Cerebellar cortex (tissue), 1 donor: ENCODE measurements at regions not wholly inside any gene's neighbourhood (a gene's known extent, or its start where the extent isn't known, plus 50 kb on each side); places are given as distances from the start of the nearest gene placed in this dataset.
"Not testable (repeated sequence)": the region's sequence is repeated elsewhere in the genome, so short reads cannot be mapped to it uniquely, and the experiment has no call there.

Source experiments
- DNase-seq: peaks from one replicate; pipeline ENCODE4 v3.0.0-alpha.2; 2015; ENCODE audit warnings: low spot score

DNA sequence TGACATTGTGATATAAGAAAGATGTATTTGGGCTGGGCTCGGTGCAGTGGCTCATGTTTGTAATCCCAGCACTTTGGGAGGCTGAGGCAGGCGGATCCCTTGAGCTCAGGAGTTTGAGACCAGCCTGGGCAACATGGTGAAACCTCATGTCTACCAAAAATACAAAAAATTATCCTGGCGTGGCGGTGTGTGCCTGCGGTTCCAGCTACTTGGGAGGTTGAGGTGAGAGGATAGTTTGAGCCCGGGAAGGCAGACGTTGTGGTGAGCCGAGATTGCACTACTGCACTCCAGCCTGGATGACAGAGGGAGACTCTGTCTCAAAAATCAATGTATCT, 201.9 kb downstream of the SEC14L1 start:
- not testable (repeated sequence) for DNase-seq

DNA sequence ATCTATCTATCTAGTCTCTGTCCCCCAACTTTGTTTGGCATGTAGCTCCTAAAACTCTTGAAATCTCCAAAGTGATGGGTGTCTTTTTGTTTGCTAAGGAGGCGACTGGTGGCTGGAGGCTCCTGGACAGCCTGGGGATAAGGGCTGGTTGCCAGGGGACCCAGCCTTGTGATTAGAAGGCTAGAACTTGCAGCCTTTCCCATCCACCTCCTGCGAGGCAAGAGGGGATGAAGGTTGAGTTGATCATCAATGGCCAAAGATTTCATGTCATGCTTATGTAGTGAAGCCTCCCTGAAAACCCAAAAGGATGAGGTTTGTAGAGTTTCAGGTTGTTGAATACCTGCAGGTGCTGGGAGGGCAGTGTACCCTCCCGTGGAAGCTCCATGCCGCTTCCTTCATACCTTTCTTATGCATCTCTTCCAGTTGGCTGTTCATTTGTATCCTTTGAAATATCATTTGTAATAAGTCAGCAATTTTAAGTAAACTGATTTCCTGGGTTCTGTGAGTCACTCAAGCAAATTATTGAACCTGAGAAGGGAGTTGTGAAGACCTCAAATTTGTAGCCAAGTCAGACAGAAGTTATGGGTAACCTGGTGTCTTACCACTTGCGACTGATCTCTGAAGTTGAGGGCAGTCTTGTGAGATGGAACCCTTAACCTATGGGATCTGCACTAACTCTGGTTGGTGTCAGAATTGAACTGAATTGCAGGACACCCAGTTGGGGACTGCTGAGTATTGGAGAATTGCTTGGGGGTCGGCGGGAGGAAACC, 202.4 kb downstream of the SEC14L1 start:
- no peak for DNase-seq

GRCh38 chr17:77344038-77344437, 203.3 kb downstream of the SEC14L1 start:
- DNase-seq = no peak

- DNase-seq = no peak
Measured at GRCh38 chr17:77345260-77345910, 204.6 kb downstream of the SEC14L1 start.

GRCh38 chr17:77346765-77347164, 206.0 kb downstream of the SEC14L1 start:
- no peak for DNase-seq

- DNase-seq = no peak
Measured at GRCh38 chr17:77347544-77347943, 206.8 kb downstream of the SEC14L1 start.

- no peak for DNase-seq
Measured at GRCh38 chr17:77349976-77350830, 209.4 kb downstream of the SEC14L1 start.

GRCh38 chr17:77352441-77352840, 211.7 kb downstream of the SEC14L1 start:
- DNase-seq = no peak

- DNase-seq = no peak
Measured at GRCh38 chr17:77352996-77353395, 212.2 kb downstream of the SEC14L1 start.

- DNase-seq = no peak
Measured at GRCh38 chr17:77353684-77354419, 213.1 kb downstream of the SEC14L1 start.

DNA sequence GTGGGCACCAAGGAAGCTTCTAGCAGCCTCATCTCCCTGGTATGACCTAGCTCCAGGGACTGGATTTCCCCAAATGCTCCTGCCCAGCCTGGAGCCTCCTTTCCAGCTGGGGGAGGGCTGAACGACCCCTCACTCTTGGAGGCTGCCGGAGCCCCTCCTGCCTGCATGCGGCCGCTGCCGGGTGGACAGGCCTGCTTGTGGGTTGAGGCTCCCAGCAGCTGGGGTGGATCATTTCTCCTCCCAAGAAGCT, 213.6 kb downstream of the SEC14L1 start:
- no peak for DNase-seq

DNA sequence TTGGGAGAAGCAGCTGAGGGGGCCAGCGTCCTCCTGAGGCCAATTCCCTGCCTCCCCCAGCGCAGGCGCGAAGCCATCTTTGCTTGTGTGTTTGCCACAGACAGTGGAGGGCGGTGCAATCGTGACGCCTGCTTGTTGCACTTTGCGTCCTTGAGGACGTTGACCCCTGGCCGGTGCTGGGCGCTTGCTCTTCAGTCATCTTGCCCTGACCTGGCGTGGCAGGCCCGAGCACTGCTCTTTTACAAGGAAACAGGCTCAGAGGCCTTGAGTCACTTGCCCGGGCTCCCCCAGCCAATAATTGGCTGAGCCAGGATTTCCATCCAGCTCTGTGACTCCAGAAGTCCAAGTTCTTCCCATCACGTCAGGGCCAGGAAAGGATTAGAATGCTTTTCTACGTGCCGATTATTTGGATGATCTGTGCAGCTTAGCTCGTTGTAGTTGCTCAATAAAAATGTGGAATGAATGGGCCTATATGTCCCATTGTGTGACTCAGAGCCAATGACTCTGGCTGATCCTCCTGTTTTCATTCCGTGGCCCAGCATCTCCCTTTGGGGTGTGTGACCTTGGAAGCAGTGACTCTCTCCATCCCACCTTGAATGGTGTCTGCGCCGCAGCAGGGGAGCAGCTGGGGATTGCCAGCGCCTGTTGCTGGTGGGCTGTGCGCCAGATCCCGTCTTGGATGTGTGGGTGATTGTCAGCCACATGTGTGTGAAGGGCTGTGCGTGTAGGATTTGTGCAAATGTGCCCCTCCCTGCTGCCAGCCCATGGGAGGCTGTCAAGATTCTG, 214.1 kb downstream of the SEC14L1 start:
- DNase-seq = no peak

- peak; percentile 45 for DNase-seq
Measured at GRCh38 chr17:77356109-77356689, 215.4 kb downstream of the SEC14L1 start.

DNA sequence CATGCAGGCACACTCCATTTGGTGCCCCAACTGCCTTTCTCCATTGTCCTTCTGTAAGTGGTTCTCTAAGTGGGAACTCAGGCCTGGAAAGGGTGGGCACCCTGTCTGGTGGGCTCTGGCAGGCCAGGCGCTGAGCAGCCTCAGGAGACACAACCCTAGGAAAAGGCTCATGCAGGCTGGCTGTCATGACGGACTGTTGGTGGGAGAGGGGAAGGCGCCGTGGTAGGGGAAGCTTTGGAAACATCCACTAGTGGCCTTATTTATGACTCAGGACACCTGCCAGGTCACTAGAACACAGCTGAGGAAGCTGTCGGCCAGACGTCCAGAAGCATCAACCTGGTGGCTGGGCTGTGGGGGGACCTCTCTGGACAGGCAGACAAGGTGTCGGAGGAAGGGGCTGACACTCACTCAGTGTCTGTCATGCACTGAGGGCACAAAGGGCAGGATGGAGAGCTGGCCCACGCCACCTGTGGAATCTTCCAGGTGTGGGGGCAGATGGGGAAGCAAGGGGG, 216.0 kb downstream of the SEC14L1 start:
- DNase-seq = no peak

DNA sequence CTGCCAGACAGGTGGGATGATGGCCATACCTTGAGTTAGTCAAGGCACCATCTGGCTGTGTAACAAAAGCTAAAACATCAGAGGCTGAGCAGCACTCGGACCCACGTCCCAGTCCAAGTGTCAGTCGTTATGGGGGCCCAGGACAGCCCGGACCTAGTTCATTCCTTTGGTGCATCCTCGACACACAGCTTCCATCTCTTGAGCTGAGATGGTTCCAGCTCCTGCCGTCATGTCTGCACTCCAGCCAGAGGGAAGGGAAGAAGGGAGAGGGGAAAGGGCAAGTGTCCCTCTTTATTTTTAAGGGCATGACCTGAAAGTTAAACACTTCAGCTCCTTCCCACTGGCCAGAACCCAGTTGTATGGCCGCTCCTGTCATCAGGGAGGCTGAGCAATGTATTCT, 218.0 kb downstream of the SEC14L1 start:
- DNase-seq = no peak

GRCh38 chr17:77359236-77359635, 218.5 kb downstream of the SEC14L1 start:
- no peak for DNase-seq

DNA sequence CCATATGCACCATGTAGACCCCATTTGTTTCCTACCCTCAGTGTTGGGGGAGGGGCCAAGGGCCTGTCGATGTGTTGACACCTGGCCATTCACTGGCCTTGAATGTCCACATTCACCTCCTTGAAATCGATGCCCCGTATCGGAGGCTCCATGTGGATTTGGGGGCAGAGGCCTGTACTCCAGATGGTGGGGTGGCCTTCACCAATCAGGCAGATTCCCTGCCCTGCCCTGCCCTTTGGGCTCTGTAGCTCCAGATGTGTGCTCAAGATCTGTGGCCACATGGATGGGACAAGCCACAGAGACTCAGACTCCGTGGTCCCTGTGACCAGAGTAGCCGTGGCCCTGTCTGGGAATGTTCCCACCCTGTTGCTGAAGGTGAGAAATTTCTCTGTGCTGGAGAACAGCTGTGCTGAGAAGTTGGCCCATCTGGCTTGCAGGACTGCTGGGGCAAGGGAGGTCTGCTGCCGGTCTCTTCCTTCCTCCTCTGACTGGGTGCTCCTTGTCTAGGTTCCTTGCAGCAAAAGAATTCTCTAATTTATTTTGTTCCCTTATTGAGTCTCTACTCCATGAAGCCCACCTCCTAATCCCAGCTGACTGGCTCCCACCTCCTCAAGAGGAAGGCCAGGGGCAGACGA, 221.3 kb downstream of the SEC14L1 start:
- DNase-seq = no peak

DNA sequence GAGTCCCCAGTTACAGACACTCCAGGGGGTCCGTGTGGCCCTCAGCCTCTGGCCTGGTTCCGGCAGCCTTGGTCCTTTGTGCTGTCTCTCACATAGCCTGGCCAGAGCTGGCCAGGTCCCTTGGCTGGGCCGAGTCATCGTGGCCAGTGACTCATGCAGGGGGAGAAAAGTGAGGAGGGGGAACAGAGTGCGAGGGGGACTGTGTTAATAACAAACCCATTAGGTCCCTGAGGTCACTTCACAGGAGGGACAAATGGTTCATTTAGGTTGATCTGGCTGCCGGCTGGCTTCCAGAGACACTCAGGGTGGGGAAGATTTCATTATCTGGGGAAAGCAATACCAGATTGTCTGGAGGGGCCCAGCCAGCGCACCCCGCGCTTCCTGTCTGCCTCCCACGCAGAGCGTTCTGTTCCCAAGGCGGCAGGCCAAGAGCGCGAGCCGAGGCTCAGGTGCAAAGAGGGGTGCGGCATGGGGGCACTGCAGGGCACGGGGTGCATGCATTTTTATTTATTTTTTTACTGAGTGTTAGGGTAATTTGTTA, 223.1 kb downstream of the SEC14L1 start:
- peak; percentile 61 for DNase-seq

GRCh38 chr17:77364381-77364911, 223.7 kb downstream of the SEC14L1 start:
- DNase-seq = peak; percentile 46
